ENCODE measurements at regions not wholly inside any gene's neighbourhood (a gene's known extent, or its start where the extent isn't known, plus 50 kb on each side); places are given as distances from the start of the nearest gene placed in this dataset.

DNA sequence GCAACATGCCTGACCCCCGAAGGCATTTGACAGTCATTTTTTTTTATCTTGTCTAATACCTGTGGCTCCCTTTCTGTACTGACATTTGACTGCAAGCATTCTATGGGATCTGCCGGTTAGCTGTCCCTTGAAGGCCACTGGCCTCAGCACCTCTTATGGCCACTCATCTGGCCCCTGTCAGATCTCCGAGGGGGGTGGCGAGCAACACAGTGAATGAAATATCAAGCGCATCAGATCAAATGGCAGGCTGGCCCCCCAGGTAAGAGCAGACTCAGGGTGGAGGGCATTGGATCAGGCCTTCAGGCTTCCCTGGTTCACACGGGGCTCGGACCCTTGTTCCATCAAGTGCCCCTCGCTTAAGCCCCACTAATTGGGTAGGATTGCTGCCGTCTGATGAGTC is 199.6 kb upstream of the MKI67 start:
- Histone ChIP-seq H3K36me3 (ENCODE audit: control insufficient read depth in 4 of 4, insufficient read depth in 4 of 4, low read length in 4 of 4) (no peaks in the 10 kb centered on the region), H3K9me3 (ENCODE audit: control insufficient read depth in 4 of 4, insufficient read depth in 3 of 4, low read length in 3 of 4) (peaks cover 0 to 8% (median 2%) of the 10 kb centered on the region in 4 donors), H3K4me3 (no peak overlapping the region), H3K27ac (ENCODE audit: low read depth in 1 of 2, low read length in 1 of 2) (no peak overlapping the region), H3K9ac (ENCODE audit: insufficient read depth in 1 of 2, low read length in 2 of 2) (no peak overlapping the region), H3K27me3 (ENCODE audit: control insufficient read depth in 3 of 3, insufficient read depth in 3 of 3, low read length in 2 of 3) (no peaks in the 10 kb centered on the region), H3K4me1 (ENCODE audit: control insufficient read depth in 5 of 5, insufficient read depth in 5 of 5, low read length in 5 of 5) (no peaks in the 10 kb centered on the region)
- TF ChIP-seq, protein P1, sequence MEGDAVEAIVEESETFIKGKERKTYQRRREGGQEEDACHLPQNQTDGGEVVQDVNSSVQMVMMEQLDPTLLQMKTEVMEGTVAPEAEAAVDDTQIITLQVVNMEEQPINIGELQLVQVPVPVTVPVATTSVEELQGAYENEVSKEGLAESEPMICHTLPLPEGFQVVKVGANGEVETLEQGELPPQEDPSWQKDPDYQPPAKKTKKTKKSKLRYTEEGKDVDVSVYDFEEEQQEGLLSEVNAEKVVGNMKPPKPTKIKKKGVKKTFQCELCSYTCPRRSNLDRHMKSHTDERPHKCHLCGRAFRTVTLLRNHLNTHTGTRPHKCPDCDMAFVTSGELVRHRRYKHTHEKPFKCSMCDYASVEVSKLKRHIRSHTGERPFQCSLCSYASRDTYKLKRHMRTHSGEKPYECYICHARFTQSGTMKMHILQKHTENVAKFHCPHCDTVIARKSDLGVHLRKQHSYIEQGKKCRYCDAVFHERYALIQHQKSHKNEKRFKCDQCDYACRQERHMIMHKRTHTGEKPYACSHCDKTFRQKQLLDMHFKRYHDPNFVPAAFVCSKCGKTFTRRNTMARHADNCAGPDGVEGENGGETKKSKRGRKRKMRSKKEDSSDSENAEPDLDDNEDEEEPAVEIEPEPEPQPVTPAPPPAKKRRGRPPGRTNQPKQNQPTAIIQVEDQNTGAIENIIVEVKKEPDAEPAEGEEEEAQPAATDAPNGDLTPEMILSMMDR (IDR thresholded peaks at IDR 0.05; ENCODE audit: control extremely low read depth, extremely low read depth), result no peak
- 87 to 89% methylated on average over 9 of the region's 9 CpGs for WGBS, 2 donors
- ATAC-seq (ENCODE audit: insufficient read depth, low FRiP score), result no peak
- DNase-seq, result no peak

DNA sequence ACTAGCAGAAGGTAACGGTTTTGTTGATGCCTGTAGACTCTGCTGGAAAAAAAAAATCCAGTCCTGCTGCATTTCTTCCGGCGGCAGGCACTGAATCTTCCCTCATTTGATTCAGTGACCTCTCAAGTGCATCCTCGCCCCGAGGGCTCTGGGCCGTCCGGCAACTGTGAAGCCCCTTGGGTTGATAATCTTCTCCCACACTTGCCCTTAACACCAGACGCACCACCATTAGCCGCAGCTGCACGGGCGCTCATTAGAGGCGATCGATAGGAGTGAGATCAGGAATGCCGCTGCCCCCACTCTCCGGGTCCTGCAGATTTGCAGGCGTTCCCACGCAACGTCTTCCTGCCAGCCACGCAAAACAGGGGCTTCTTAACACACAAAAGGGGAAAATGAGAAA is 200.0 kb upstream of the MKI67 start:
- Histone ChIP-seq H3K27me3 (ENCODE audit: control insufficient read depth in 3 of 3, insufficient read depth in 3 of 3, low read length in 2 of 3) (no peaks in the 10 kb centered on the region), H3K4me3 (no peak overlapping the region), H3K9ac (ENCODE audit: insufficient read depth in 1 of 2, low read length in 2 of 2) (no peak overlapping the region), H3K27ac (ENCODE audit: low read depth in 1 of 2, low read length in 1 of 2) (no peak overlapping the region), H3K36me3 (ENCODE audit: control insufficient read depth in 4 of 4, insufficient read depth in 4 of 4, low read length in 4 of 4) (no peaks in the 10 kb centered on the region), H3K4me1 (ENCODE audit: control insufficient read depth in 5 of 5, insufficient read depth in 5 of 5, low read length in 5 of 5) (no peaks in the 10 kb centered on the region), H3K9me3 (ENCODE audit: control insufficient read depth in 4 of 4, insufficient read depth in 3 of 4, low read length in 3 of 4) (peaks cover 0 to 8% (median 2%) of the 10 kb centered on the region in 4 donors)
- 89 to 93% methylated on average over 19 of the region's 19 CpGs for WGBS, 2 donors
- DNase-seq (no peak), ATAC-seq (ENCODE audit: insufficient read depth, low FRiP score) (no peak)
- TF ChIP-seq, protein P1 (IDR thresholded peaks at IDR 0.05; ENCODE audit: control extremely low read depth, extremely low read depth), result no peak

DNA sequence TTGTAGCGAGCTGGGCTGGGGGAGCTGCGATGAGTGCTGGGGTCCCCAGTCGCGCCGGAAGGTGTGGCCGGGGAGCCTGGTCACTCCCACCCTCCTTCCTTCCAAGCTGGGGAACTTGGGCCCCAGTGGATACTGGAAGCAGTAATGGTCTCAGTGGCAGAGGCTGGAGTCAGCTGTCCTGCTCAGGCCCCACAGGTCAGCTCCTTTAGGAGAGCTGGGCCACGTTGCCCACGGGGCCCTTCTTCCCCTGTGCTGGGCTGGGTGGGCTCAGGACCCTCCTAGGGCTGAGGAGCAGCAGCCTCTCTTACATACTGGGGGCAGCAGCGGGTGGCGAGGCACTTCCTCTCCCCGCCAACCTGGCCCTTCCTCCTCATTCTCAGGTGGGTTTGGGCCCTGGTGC is 200.6 kb upstream of the MKI67 start:
- H3K9ac ChIP-seq (ENCODE audit: insufficient read depth in 1 of 2, low read length in 2 of 2), result no peak overlapping the region
- H3K36me3 ChIP-seq (ENCODE audit: control insufficient read depth in 4 of 4, insufficient read depth in 4 of 4, low read length in 4 of 4), result no peaks in the 10 kb centered on the region
- H3K27ac ChIP-seq (ENCODE audit: low read depth in 1 of 2, low read length in 1 of 2), result no peak overlapping the region
- 87 to 88% methylated on average over 11 of the region's 11 CpGs for WGBS, 2 donors
- TF ChIP-seq, protein P1 (IDR thresholded peaks at IDR 0.05; ENCODE audit: control extremely low read depth, extremely low read depth), result no peak
- no peak for ATAC-seq (ENCODE audit: insufficient read depth, low FRiP score)
- no peak overlapping the region for H3K4me3 ChIP-seq
- no peaks in the 10 kb centered on the region for H3K4me1 ChIP-seq (ENCODE audit: control insufficient read depth in 5 of 5, insufficient read depth in 5 of 5, low read length in 5 of 5)
- H3K27me3 ChIP-seq (ENCODE audit: control insufficient read depth in 3 of 3, insufficient read depth in 3 of 3, low read length in 2 of 3), result no peaks in the 10 kb centered on the region
- H3K9me3 ChIP-seq (ENCODE audit: control insufficient read depth in 4 of 4, insufficient read depth in 3 of 4, low read length in 3 of 4), result peaks cover 0 to 8% (median 2%) of the 10 kb centered on the region in 4 donors
- no peak for DNase-seq

DNA sequence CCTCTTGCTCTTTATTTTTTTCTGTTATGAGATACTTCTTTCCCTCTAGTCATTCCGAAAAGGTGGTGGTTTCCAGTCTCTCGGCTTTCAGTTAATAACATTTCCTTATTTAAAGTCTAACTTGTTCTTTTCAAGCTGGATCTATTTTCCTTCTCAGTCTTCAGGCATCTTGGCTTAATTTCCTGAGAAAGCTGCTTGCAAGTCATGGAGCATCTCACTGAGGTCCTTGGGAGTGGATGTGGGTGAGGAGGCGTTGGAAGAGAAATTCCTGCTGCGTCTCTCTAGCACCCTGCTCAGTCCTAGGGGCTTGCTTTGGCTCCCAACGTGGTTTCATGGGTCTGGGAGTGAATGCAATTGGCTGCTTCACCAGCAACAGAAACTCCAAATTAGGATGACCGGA is 210.2 kb upstream of the MKI67 start:
- WGBS, 2 donors, result 80 to 87% methylated on average over 6 of the region's 6 CpGs
- Histone ChIP-seq H3K9ac (ENCODE audit: insufficient read depth in 1 of 2, low read length in 2 of 2) (no peak overlapping the region), H3K4me1 (ENCODE audit: control insufficient read depth in 5 of 5, insufficient read depth in 5 of 5, low read length in 5 of 5) (peaks cover 0 to 2% (median 0%) of the 10 kb centered on the region in 5 donors), H3K27me3 (ENCODE audit: control insufficient read depth in 3 of 3, insufficient read depth in 3 of 3, low read length in 2 of 3) (peaks cover 0 to 2% (median 0%) of the 10 kb centered on the region in 3 donors), H3K4me3 (no peak overlapping the region), H3K36me3 (ENCODE audit: control insufficient read depth in 4 of 4, insufficient read depth in 4 of 4, low read length in 4 of 4) (no peaks in the 10 kb centered on the region), H3K9me3 (ENCODE audit: control insufficient read depth in 4 of 4, insufficient read depth in 3 of 4, low read length in 3 of 4) (no peaks in the 10 kb centered on the region), H3K27ac (ENCODE audit: low read depth in 1 of 2, low read length in 1 of 2) (no peak overlapping the region)
- DNase-seq, result no peak
- ATAC-seq (ENCODE audit: insufficient read depth, low FRiP score), result no peak
- TF ChIP-seq, protein P1 (IDR thresholded peaks at IDR 0.05; ENCODE audit: control extremely low read depth, extremely low read depth), result no peak

Measured in lung (tissue), 11 donors.